ENCODE measurements at regions not wholly inside any gene's neighbourhood (a gene's known extent, or its start where the extent isn't known, plus 50 kb on each side); places are given as distances from the start of the nearest gene placed in this dataset.

DNA sequence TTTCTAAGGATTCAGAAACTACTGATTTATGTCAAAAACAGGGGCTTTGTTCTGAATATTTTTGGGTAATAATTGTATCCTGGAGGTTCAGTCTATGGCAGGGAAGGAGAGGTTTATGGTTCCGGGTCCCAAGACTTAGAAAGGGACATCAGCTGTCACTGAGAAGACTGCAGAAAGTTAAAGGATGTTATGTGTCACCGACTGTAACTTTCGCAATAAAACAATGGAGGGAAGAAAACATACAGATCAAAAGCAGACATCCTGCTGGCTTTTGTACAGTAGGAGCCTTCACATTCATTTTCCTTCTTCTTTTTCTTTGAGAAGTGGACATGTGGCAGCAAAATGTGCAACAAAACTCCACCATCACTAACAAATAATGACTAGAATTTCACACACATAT lies 900.7 kb upstream of the SOX11 start:
- no peak for DNase-seq (ENCODE audit: low spot score)
- intact Hi-C loops (cut with micrococcal nuclease; ENCODE audit: unreplicated experiment), result no loop called here
- no peaks in the 10 kb centered on the region for H3K27me3 ChIP-seq (ENCODE audit: control insufficient read depth in 1 of 2, insufficient read depth in 2 of 2, low read length in 2 of 2)
- FAIRE-seq, result no peak
- no peaks in the 10 kb centered on the region for H3K79me2 ChIP-seq (ENCODE audit: insufficient read depth, low read length)
- no peak for ATAC-seq
- TF ChIP-seq RNF2 (conservative IDR thresholded peaks at IDR 0.05; ENCODE audit: low read depth) (no peak), NFIC (IDR thresholded peaks at IDR 0.05; ENCODE audit: low read length) (no peak), ZNF549 (CRISPR knock-in tag; IDR thresholded peaks at IDR 0.05) (no peak), CEBPB (IDR thresholded peaks at IDR 0.05; ENCODE audit: borderline replicate concordance, low read depth, low read length) (0 out of 2 replicates have a peak, but pooled peaks have one; percentile 3)
- H3K4me1 ChIP-seq (ENCODE audit: insufficient read depth, low read length), result no peaks in the 10 kb centered on the region
- no peak overlapping the region for H3K4me2 ChIP-seq (ENCODE audit: low read depth, low read length)
- no peaks in the 10 kb centered on the region for H3K36me3 ChIP-seq (replicated peaks in 1 of 2; ENCODE audit: control insufficient read depth in 1 of 2, insufficient read depth in 2 of 2, low read length in 2 of 2)
- no TSS peak for BruUV-seq (replicated peaks)
- no peak overlapping the region for H2AFZ ChIP-seq (ENCODE audit: low read length)
- POLR2A ChIA-PET, result no interaction called here
- CTCF ChIA-PET (ENCODE audit: low intra/inter-chr PET ratio, low total read pairs), result no interaction called here
- H3K9ac ChIP-seq (ENCODE audit: insufficient read depth, low read depth, low read length), result no peak overlapping the region
- H3K27ac ChIP-seq (ENCODE audit: extremely low read length, insufficient read depth, low read length), result no peak overlapping the region
- H3K9me3 ChIP-seq (ENCODE audit: low read length), result peaks cover 70% of the 10 kb centered on the region
- no peaks in the 10 kb centered on the region for H4K20me1 ChIP-seq (ENCODE audit: insufficient read depth, low read length)
- 41% methylated on average over 3 of the region's 3 CpGs for WGBS (ENCODE audit: low lambda C conversion rate)
- in situ Hi-C loops (cut with HindIII; ENCODE audit: extremely low pct_ligation_motif_present, low pct_unique_long_range_greater_than_20kb), result no loop called here
- no peak overlapping the region for H3K4me3 ChIP-seq (replicated peaks in 1 of 3; ENCODE audit: insufficient read depth in 1 of 3, low read depth in 2 of 3, low read length in 3 of 3)

DNA sequence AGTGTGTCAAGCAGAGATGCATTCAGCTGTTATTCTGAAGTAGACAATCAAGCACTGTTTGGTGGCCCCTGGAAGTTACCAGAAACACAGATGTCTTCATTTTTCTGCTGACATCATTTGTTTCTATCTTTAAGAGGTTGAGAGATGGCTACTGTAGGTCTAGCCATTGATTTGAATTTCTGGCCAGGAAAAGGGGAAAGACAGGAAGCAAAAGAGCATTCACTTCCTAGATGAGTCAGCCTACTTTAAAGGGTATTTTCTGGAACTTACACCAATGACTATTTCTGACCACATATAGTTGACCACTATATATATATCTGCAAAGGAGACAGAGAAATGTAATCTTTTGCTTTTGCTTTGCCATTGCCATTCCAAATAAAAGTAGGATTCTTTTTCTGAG lies 900.1 kb upstream of the SOX11 start:
- H3K4me2 ChIP-seq (ENCODE audit: low read depth, low read length), result no peak overlapping the region
- ChIA-PET CTCF (ENCODE audit: low intra/inter-chr PET ratio, low total read pairs) (no interaction called here), POLR2A (no interaction called here)
- in situ Hi-C loops (cut with HindIII; ENCODE audit: extremely low pct_ligation_motif_present, low pct_unique_long_range_greater_than_20kb), result no loop called here
- FAIRE-seq, result no peak
- no peak for DNase-seq (ENCODE audit: low spot score)
- no peaks in the 10 kb centered on the region for H3K36me3 ChIP-seq (replicated peaks in 1 of 2; ENCODE audit: control insufficient read depth in 1 of 2, insufficient read depth in 2 of 2, low read length in 2 of 2)
- no peak for ATAC-seq
- H2AFZ ChIP-seq (ENCODE audit: low read length), result no peak overlapping the region
- TF ChIP-seq MAZ (IDR thresholded peaks at IDR 0.05; ENCODE audit: borderline replicate concordance, low read depth, low read length) (no peak), MAZ (CRISPR knock-in tag; IDR thresholded peaks at IDR 0.05; ENCODE audit: low read depth) (no peak), MAFK (conservative IDR thresholded peaks at IDR 0.05 in 1 of 2, IDR thresholded peaks at IDR 0.05 in 1 of 2; ENCODE audit: low read length in 2 of 2) (0 out of 4 replicates have a peak, but pooled peaks of 1 of the 2 experiments have one; percentile 2)
- no peaks in the 10 kb centered on the region for H3K27me3 ChIP-seq (ENCODE audit: control insufficient read depth in 1 of 2, insufficient read depth in 2 of 2, low read length in 2 of 2)
- no peaks in the 10 kb centered on the region for H3K79me2 ChIP-seq (ENCODE audit: insufficient read depth, low read length)
- no peaks in the 10 kb centered on the region for H4K20me1 ChIP-seq (ENCODE audit: insufficient read depth, low read length)
- no TSS peak for BruUV-seq (replicated peaks)
- no peaks in the 10 kb centered on the region for H3K4me1 ChIP-seq (ENCODE audit: insufficient read depth, low read length)
- H3K9ac ChIP-seq (ENCODE audit: insufficient read depth, low read depth, low read length), result no peak overlapping the region
- no peak overlapping the region for H3K27ac ChIP-seq (ENCODE audit: extremely low read length, insufficient read depth, low read length)
- intact Hi-C loops (cut with micrococcal nuclease; ENCODE audit: unreplicated experiment), result no loop called here
- peaks cover 65% of the 10 kb centered on the region for H3K9me3 ChIP-seq (ENCODE audit: low read length)
- H3K4me3 ChIP-seq (replicated peaks in 1 of 3; ENCODE audit: insufficient read depth in 1 of 3, low read depth in 2 of 3, low read length in 3 of 3), result no peak overlapping the region
